ENCODE measurements at regions not wholly inside any gene's neighbourhood (a gene's known extent, or its start where the extent isn't known, plus 50 kb on each side); places are given as distances from the start of the nearest gene placed in this dataset.

GRCh38 chr17:56735842-56736241 is 97.9 kb downstream of the C17orf67 start:
- no peak for DNase-seq (ENCODE audit: extremely low read depth in 1 of 2, low read depth in 1 of 2)

GRCh38 chr17:56737421-56738161 is 96.1 kb downstream of the C17orf67 start:
- peak in 1 of 2 donors; percentile 2 for DNase-seq (ENCODE audit: extremely low read depth in 1 of 2, low read depth in 1 of 2)

GRCh38 chr17:56739376-56739775 is 94.3 kb downstream of the C17orf67 start:
- no peak for DNase-seq (ENCODE audit: extremely low read depth in 1 of 2, low read depth in 1 of 2)

GRCh38 chr17:56739776-56740175 is 93.9 kb downstream of the C17orf67 start:
- no peak for DNase-seq (ENCODE audit: extremely low read depth in 1 of 2, low read depth in 1 of 2)

- no peak for DNase-seq (ENCODE audit: extremely low read depth in 1 of 2, low read depth in 1 of 2)
These were observed 93.2 kb downstream of the C17orf67 start for GRCh38 chr17:56740481-56740880.
